A549 (cell line): ENCODE measurements at regions not wholly inside any gene's neighbourhood (a gene's known extent, or its start where the extent isn't known, plus 50 kb on each side); places are given as distances from the start of the nearest gene placed in this dataset.

ENCODE experiments used
- CBX2 ChIP-seq: fragments of 200-600 bp; sonication (generic); IDR thresholded peaks from 2 replicates; pipeline ENCODE4 v1.6.1; 2016; ENCODE audit warnings: low read depth, mild to moderate bottlenecking, borderline replicate concordance
- CHD2 ChIP-seq: fragments of 150-350 bp; IDR thresholded peaks from 2 replicates; pipeline ENCODE4 v1.6.1; 2014; ENCODE audit warnings: low read length; ENCODE audit not compliant: partially characterized antibody
- CTCF ChIP-seq: fragments of >200 bp; sonication (Bioruptor Twin); formaldehyde crosslinking; IDR thresholded peaks from 3 replicates; pipeline ENCODE4 v1.5.1; 2016
- EP300 ChIP-seq, 2 experiments: fragments of >200 bp; sonication (Bioruptor Twin); formaldehyde crosslinking; IDR thresholded peaks; 2 replicates in 1 of 2; 3 replicates in 1 of 2; pipeline ENCODE4 v1.6.1; 2016 to 2017
- JUN ChIP-seq, 2 experiments: fragments of >200 bp; sonication (Bioruptor Twin); formaldehyde crosslinking; IDR thresholded peaks; 2 replicates in 1 of 2; 3 replicates in 1 of 2; pipeline ENCODE4 v1.6.1; 2016 to 2017
- MAX ChIP-seq: IDR thresholded peaks from 2 replicates; pipeline ENCODE4 v1.6.1; 2012
- NR3C1 ChIP-seq: fragments of >200 bp; sonication (Bioruptor Twin); formaldehyde crosslinking; IDR thresholded peaks from 3 replicates; pipeline ENCODE4 v1.6.1; 2017
- PBX3 ChIP-seq: IDR thresholded peaks from 2 replicates; pipeline ENCODE4 v1.6.1; 2012
- POLR2A ChIP-seq: IDR thresholded peaks from 2 replicates; pipeline ENCODE4 v1.6.1; 2012; ENCODE audit warnings: mild to moderate bottlenecking, low read length
- REST ChIP-seq: fragments of 200-600 bp; sonication (generic); IDR thresholded peaks from 2 replicates; pipeline ENCODE4 v1.6.1; 2016; ENCODE audit warnings: antibody characterized with exemption, mild to moderate bottlenecking, moderate library complexity
- SREBF2 ChIP-seq: fragments of 450-650 bp; IDR thresholded peaks from 2 replicates; pipeline ENCODE4 v1.6.1; 2014; ENCODE audit warnings: mild to moderate bottlenecking, moderate library complexity
- USF2 ChIP-seq: fragments of 450-650 bp; IDR thresholded peaks from 2 replicates; pipeline ENCODE4 v1.6.1; 2014; ENCODE audit warnings: antibody characterized with exemption
- ZFP36 ChIP-seq: fragments of 450-650 bp; IDR thresholded peaks from 2 replicates; pipeline ENCODE4 v1.6.1; 2014; ENCODE audit warnings: borderline replicate concordance; ENCODE audit not compliant: partially characterized antibody

- TF ChIP-seq CTCF (no peak), CBX2 (no peak), MAX (no peak), NR3C1 (no peak), EP300 (IDR thresholded peaks at IDR 0.05) (no peak), SREBF2 (no peak), POLR2A (no peak), REST (no peak), ZFP36 (no peak), PBX3 (no peak), JUN (IDR thresholded peaks at IDR 0.05) (no peak), CHD2 (no peak), USF2 (no peak)
These were observed 148.2 kb upstream of the DAB1 start for GRCh38 chr1:57572016-57572415.
